HepG2 (cell line): ENCODE measurements at regions not wholly inside any gene's neighbourhood (a gene's known extent, or its start where the extent isn't known, plus 50 kb on each side); places are given as distances from the start of the nearest gene placed in this dataset.

Experiments used
- ATAC-seq: fragments of 200-7000 bp; cut with Tn5 transposase; 3 replicates; pipeline ENCODE4 v1.9.1; 2020; ENCODE audit warnings: mild to moderate bottlenecking, moderate library complexity
- BruUV-seq: library from RNA; stranded (reverse); fragments of 400-500 nt; replicated peaks from 2 replicates; lab custom pipeline; 2021; lab: Mats Ljungman, UMichigan
- CTCF ChIA-PET: fragments of 300-600 bp; formaldehyde crosslinking; extraction: SDS; loops from one replicate; lab custom pipeline; 2021; ENCODE audit warnings: low total read pairs, inconsistent platforms, low intra/inter-chr PET ratio; lab: Yijun Ruan, JAX
- POLR2A ChIA-PET: fragments of 350-600 bp; sonication (Branson Sonifier 250); formaldehyde crosslinking; loops from one replicate; lab custom pipeline; 2020; ENCODE audit warnings: antibody characterized with exemption, inconsistent platforms; lab: Yijun Ruan, JAX
- DNase-seq: peaks from one replicate; pipeline ENCODE4 v3.0.0-alpha.2; 2015; ENCODE audit warnings: low spot score
- FAIRE-seq: peaks from 3 replicates; lab custom pipeline; 2011; peaks lifted over from hg19 to GRCh38; lab: Jason Lieb, UNC
- H2AFZ ChIP-seq: one replicate; pipeline ENCODE4 v1.6.1; 2011; ENCODE audit warnings: low read length, inconsistent platforms
- H3K27ac ChIP-seq: fragments of 300-600 bp; 3 replicates; pipeline ENCODE4 v1.8.0; 2011; ENCODE audit warnings: mixed run types, mild to moderate bottlenecking, mixed read lengths, low read length, inconsistent platforms; ENCODE audit not compliant: insufficient read depth; ENCODE audit errors: extremely low read length
- H3K27me3 ChIP-seq, 2 experiments: fragments of 200-600 bp in 1 of 2; 2 replicates in 1 of 2; 3 replicates in 1 of 2; pipeline versions ENCODE4 v1.6.0 to v1.8.0; 2011; ENCODE audit warnings: low read length in 2 of 2, mild to moderate bottlenecking in 2 of 2, moderate library complexity in 2 of 2, inconsistent platforms in 1 of 2; ENCODE audit not compliant: insufficient read depth in 2 of 2, control insufficient read depth in 1 of 2
- H3K36me3 ChIP-seq, 2 experiments: fragments of 200-600 bp in 1 of 2; replicated peaks in 1 of 2; 2 replicates in 1 of 2; 3 replicates in 1 of 2; pipeline versions ENCODE4 v1.5.1 to v1.8.0; 2011; ENCODE audit warnings: low read length in 2 of 2, inconsistent platforms in 1 of 2; ENCODE audit not compliant: insufficient read depth in 2 of 2, control insufficient read depth in 1 of 2
- H3K4me1 ChIP-seq: 2 replicates; pipeline ENCODE4 v1.5.1; 2012; ENCODE audit warnings: low read length, inconsistent platforms; ENCODE audit not compliant: insufficient read depth
- H3K4me2 ChIP-seq: 2 replicates; pipeline ENCODE4 v1.6.0; 2011; ENCODE audit warnings: low read depth, low read length, inconsistent platforms
- H3K4me3 ChIP-seq, 3 experiments: fragments of 200-600 bp in 1 of 3; sonication (generic), shearing (Covaris generic) in 1 of 3; replicated peaks in 1 of 3; 2 replicates each; pipeline ENCODE4 v1.5.1; 2011 to 2016; ENCODE audit warnings: low read length in 3 of 3, inconsistent platforms in 2 of 3, low read depth in 2 of 3, mild to moderate bottlenecking in 2 of 3, control low read depth in 1 of 3, mixed read lengths in 1 of 3; ENCODE audit not compliant: insufficient read depth in 1 of 3
- H3K79me2 ChIP-seq: one replicate; pipeline ENCODE4 v1.6.1; 2011; ENCODE audit warnings: low read length, inconsistent platforms; ENCODE audit not compliant: insufficient read depth
- H3K9ac ChIP-seq: 2 replicates; pipeline ENCODE4 v1.6.0; 2011; ENCODE audit warnings: mild to moderate bottlenecking, low read depth, low read length, inconsistent platforms; ENCODE audit not compliant: insufficient read depth
- H3K9me3 ChIP-seq: 2 replicates; pipeline ENCODE4 v1.5.1; 2012; ENCODE audit warnings: mild to moderate bottlenecking, low read length
- H4K20me1 ChIP-seq: 2 replicates; pipeline ENCODE4 v1.6.0; 2011; ENCODE audit warnings: inconsistent platforms, mild to moderate bottlenecking, low read length, moderate library complexity; ENCODE audit not compliant: insufficient read depth
- CAMTA2 ChIP-seq: sonication (generic); formaldehyde crosslinking; IDR thresholded peaks from 2 replicates; pipeline ENCODE4 v1.4.0; 2020; ENCODE audit warnings: mild to moderate bottlenecking, missing genetic modification reagents, borderline replicate concordance
- NFE2L2 ChIP-seq: fragments of 150-350 bp; IDR thresholded peaks from 2 replicates; pipeline ENCODE4 v1.6.1; 2014; ENCODE audit warnings: low read length
- POLR2AphosphoS2 ChIP-seq: IDR thresholded peaks from 2 replicates; pipeline ENCODE4 v1.6.1; 2011; ENCODE audit warnings: low read depth, low read length, improper control_type of control experiment
- PRPF4 ChIP-seq: fragments of 200-400 bp; formaldehyde crosslinking; IDR thresholded peaks from 2 replicates; pipeline ENCODE4 v1.6.1; 2016; ENCODE audit warnings: low read length, low read depth; ENCODE audit not compliant: poor library complexity, severe bottlenecking
- SPEN ChIP-seq: sonication (generic); formaldehyde crosslinking; IDR thresholded peaks from 2 replicates; pipeline ENCODE4 v1.5.1; 2020; ENCODE audit warnings: low read depth, mild to moderate bottlenecking, missing genetic modification reagents
- TAF1 ChIP-seq: sonication (generic); formaldehyde crosslinking; IDR thresholded peaks from 2 replicates; pipeline ENCODE4 v1.4.0; 2020; ENCODE audit warnings: missing genetic modification reagents
- TGIF2 ChIP-seq: IDR thresholded peaks from 2 replicates; pipeline ENCODE4 v1.6.1; 2016; ENCODE audit warnings: control low read depth, missing compliant biosample characterization
- ZBTB3 ChIP-seq: sonication (generic); formaldehyde crosslinking; IDR thresholded peaks from 2 replicates; pipeline ENCODE4 v1.4.0; 2020; ENCODE audit warnings: low read depth, mild to moderate bottlenecking, moderate library complexity, missing genetic modification reagents, borderline replicate concordance
- ZNF207 ChIP-seq: fragments of 450-650 bp; IDR thresholded peaks from 2 replicates; pipeline ENCODE4 v1.6.1; 2016; ENCODE audit warnings: antibody characterized with exemption, borderline replicate concordance
- ZNF557 ChIP-seq: sonication (generic); formaldehyde crosslinking; IDR thresholded peaks from 2 replicates; pipeline ENCODE4 v1.4.0; 2020; ENCODE audit warnings: missing genetic modification reagents
- ZNF563 ChIP-seq: sonication (generic); formaldehyde crosslinking; IDR thresholded peaks from 2 replicates; pipeline ENCODE4 v1.8.0; 2022; ENCODE audit warnings: mild to moderate bottlenecking, moderate library complexity, missing genetic modification reagents
- ZNF839 ChIP-seq: sonication (generic); formaldehyde crosslinking; IDR thresholded peaks from 2 replicates; pipeline ENCODE4 v1.4.0; 2020; ENCODE audit warnings: missing genetic modification reagents, mild to moderate bottlenecking, borderline replicate concordance
- ZSCAN9 ChIP-seq: IDR thresholded peaks from 2 replicates; pipeline ENCODE4 v1.6.1; 2016; ENCODE audit warnings: borderline replicate concordance
- WGBS: methylation state at CpG from one replicate; pipeline ENCODE4 v1.1.6; 2017; ENCODE audit warnings: low lambda C conversion rate; 5-methylcytosine and 5-hydroxymethylcytosine counted together
- in situ Hi-C: cut with HindIII; loops from 2 replicates; pipeline ENCODE4 v1.10.0; 2017; ENCODE audit warnings: low pct_unique_long_range_greater_than_20kb; ENCODE audit not compliant: extremely low pct_ligation_motif_present
- intact Hi-C: fragments of 100-400 bp; cut with micrococcal nuclease; formaldehyde crosslinking; loops from one replicate; pipeline ENCODE4 v1.10.0; 2022; ENCODE audit not compliant: unreplicated experiment
- TF ChIP-seq, protein P1 (sequence below): sonication (generic); formaldehyde crosslinking; IDR thresholded peaks from 2 replicates; pipeline ENCODE4 v1.4.0; 2020; ENCODE audit warnings: missing genetic modification reagents, low read depth, mild to moderate bottlenecking, borderline replicate concordance
- TF ChIP-seq, protein P2 (sequence below): sonication (generic); formaldehyde crosslinking; conservative IDR thresholded peaks from 2 replicates; pipeline ENCODE4 v1.5.0; 2020; ENCODE audit warnings: missing genetic modification reagents
- TF ChIP-seq, protein P3 (sequence below): sonication (generic); formaldehyde crosslinking; IDR thresholded peaks from 2 replicates; pipeline ENCODE4 v1.4.0; 2020; ENCODE audit warnings: missing genetic modification reagents

DNA sequence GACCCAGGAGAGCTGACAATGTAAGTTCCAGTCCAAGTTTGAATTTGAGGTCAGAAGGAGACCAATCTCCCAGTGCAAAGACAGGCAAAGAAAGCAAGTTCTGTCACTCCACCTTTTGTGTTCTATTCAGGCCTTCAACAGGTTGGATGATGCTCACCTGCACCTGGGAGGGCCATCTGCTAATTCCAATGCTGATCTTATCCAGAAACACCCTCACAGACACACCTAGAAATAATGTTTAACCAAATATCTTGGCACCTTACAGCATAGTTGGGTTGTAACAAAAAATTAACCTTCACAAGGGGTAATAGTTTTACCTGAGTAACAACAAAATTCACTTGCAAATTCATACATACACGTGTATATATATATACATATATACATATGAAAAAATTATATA, 190.8 kb downstream of the DIRAS2 start:
- ChIA-PET CTCF (no interaction called here), POLR2A (no interaction called here)
- BruUV-seq: no TSS peak
- WGBS: 0% methylated on average over 1 of the region's 1 CpG
- Histone ChIP-seq H4K20me1 (no peaks in the 10 kb centered on the region), H3K4me2 (no peak overlapping the region), H3K79me2 (no peaks in the 10 kb centered on the region), H3K4me1 (no peaks in the 10 kb centered on the region), H2AFZ (no peak overlapping the region), H3K27me3 (no peaks in the 10 kb centered on the region), H3K4me3 (no peak overlapping the region), H3K36me3 (no peaks in the 10 kb centered on the region), H3K9ac (no peak overlapping the region), H3K27ac (no peak overlapping the region), H3K9me3 (no peaks in the 10 kb centered on the region)
- ATAC-seq (no peak), DNase-seq (no peak), FAIRE-seq (no peak)
- in situ Hi-C loops (no loop called here), intact Hi-C loops (no loop called here)
- TF ChIP-seq PRPF4: no peak
- no peak for TF ChIP-seq ZSCAN9 (CRISPR knock-in tag)
- no peak for TF ChIP-seq NFE2L2
- TF ChIP-seq, protein P1, sequence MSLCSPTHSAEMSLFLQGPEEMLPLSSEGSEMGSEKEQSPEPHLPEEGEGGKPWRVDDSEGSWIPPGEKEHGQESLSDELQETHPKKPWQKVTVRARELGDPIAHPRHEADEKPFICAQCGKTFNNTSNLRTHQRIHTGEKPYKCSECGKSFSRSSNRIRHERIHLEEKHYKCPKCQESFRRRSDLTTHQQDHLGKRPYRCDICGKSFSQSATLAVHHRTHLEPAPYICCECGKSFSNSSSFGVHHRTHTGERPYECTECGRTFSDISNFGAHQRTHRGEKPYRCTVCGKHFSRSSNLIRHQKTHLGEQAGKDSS (CRISPR knock-in tag): no peak
- TF ChIP-seq POLR2AphosphoS2: no peak
- TF ChIP-seq ZBTB3 (CRISPR knock-in tag): no peak
- TF ChIP-seq TGIF2 (CRISPR knock-in tag): no peak
- TF ChIP-seq, protein P2, sequence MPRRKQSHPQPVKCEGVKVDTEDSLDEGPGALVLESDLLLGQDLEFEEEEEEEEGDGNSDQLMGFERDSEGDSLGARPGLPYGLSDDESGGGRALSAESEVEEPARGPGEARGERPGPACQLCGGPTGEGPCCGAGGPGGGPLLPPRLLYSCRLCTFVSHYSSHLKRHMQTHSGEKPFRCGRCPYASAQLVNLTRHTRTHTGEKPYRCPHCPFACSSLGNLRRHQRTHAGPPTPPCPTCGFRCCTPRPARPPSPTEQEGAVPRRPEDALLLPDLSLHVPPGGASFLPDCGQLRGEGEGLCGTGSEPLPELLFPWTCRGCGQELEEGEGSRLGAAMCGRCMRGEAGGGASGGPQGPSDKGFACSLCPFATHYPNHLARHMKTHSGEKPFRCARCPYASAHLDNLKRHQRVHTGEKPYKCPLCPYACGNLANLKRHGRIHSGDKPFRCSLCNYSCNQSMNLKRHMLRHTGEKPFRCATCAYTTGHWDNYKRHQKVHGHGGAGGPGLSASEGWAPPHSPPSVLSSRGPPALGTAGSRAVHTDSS (CRISPR knock-in tag): no peak
- TF ChIP-seq ZNF557 (CRISPR knock-in tag): no peak
- no peak for TF ChIP-seq SPEN (CRISPR knock-in tag)
- TF ChIP-seq ZNF839 (CRISPR knock-in tag): no peak
- TF ChIP-seq TAF1 (CRISPR knock-in tag): no peak
- TF ChIP-seq ZNF207: no peak
- no peak for TF ChIP-seq ZNF563 (CRISPR knock-in tag)
- TF ChIP-seq, protein P3, sequence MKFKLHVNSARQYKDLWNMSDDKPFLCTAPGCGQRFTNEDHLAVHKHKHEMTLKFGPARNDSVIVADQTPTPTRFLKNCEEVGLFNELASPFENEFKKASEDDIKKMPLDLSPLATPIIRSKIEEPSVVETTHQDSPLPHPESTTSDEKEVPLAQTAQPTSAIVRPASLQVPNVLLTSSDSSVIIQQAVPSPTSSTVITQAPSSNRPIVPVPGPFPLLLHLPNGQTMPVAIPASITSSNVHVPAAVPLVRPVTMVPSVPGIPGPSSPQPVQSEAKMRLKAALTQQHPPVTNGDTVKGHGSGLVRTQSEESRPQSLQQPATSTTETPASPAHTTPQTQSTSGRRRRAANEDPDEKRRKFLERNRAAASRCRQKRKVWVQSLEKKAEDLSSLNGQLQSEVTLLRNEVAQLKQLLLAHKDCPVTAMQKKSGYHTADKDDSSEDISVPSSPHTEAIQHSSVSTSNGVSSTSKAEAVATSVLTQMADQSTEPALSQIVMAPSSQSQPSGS (CRISPR knock-in tag): no peak
- no peak for TF ChIP-seq CAMTA2 (CRISPR knock-in tag)
